NCI-H2196 treated with DMSO at 0.1 percent for 48 hours (cell line): ENCODE measurements at regions not wholly inside any gene's neighbourhood (a gene's known extent, or its start where the extent isn't known, plus 50 kb on each side); places are given as distances from the start of the nearest gene placed in this dataset.
"Not testable (repeated sequence)": the region's sequence is repeated elsewhere in the genome, so short reads cannot be mapped to it uniquely, and the experiment has no call there.

Source experiments
- DNase-seq: peaks from one replicate; lab custom pipeline; 2025; ENCODE audit not compliant: unreplicated experiment; lab: John Stamatoyannopoulos, UW

GRCh38 chr13:84812789-84813188 lies 930.5 kb upstream of the SLITRK1 start:
- no peak for DNase-seq

DNA sequence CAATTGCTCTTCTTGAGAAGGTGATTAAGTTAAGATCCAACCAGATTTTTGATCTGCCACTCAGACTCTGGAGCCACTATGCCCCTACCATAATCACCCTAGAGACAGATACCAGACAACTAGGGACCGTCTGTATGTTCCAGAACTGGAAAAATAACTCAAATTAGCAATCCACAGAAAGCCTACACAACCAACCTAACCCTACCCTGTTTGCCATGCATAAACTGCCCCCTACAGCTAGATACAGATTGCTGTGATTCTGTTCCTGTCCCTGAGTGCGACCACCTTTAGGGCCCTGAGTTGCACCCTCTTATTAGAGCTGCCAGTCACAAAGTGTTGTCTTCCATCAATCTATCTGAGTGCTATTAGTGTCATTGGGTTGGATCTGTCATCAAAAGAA lies 929.8 kb upstream of the SLITRK1 start:
- DNase-seq: no peak

GRCh38 chr13:84810781-84811180 lies 928.5 kb upstream of the SLITRK1 start:
- no peak for DNase-seq

GRCh38 chr13:84802073-84802472 lies 919.8 kb upstream of the SLITRK1 start:
- no peak for DNase-seq

- DNase-seq: no peak
These were observed 902.3 kb upstream of the SLITRK1 start for GRCh38 chr13:84784443-84785153.

- DNase-seq: no peak
These were observed 895.0 kb upstream of the SLITRK1 start for GRCh38 chr13:84777316-84777715.

DNA sequence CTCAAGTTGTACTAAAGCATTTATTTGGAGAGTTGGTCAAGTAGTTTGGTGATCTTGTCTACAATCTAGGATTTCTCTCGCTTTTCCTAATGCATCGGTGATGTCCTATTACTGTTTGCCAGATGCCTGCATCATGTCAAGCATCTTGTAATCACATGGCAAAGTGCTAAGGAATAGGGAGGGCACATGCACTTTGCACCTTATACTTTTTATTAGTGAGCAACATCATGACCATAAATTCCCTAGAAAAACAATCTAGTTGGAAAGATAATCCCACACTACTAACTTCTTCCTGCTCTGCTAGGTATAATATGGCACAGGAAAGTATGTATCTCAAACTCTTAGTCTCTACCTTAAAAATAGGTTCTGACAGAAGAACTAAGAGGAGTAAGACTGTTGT lies 894.3 kb upstream of the SLITRK1 start:
- DNase-seq: no peak

DNA sequence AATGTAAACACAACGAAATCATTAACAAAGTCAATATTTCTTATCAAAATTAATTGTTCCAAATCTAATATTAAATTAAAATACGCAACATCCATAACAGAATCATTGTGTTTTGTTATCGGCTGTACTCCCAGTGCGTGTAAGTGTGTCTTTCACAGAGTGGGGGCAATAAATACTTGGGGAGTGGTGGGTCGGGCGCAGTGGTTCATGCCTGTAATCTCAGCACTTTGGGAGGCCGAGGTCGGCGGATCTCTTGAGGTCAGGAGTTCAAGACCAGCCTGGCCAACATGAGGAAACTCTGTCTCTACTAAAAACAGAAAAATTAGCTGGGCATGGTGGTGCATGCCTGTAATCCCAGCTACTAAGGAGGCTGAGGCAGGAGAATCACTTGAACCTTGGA lies 893.6 kb upstream of the SLITRK1 start:
- DNase-seq: not testable (repeated sequence)

GRCh38 chr13:84774111-84774510 lies 891.8 kb upstream of the SLITRK1 start:
- DNase-seq: no peak

GRCh38 chr13:84760956-84761355 lies 878.7 kb upstream of the SLITRK1 start:
- DNase-seq: no peak

DNA sequence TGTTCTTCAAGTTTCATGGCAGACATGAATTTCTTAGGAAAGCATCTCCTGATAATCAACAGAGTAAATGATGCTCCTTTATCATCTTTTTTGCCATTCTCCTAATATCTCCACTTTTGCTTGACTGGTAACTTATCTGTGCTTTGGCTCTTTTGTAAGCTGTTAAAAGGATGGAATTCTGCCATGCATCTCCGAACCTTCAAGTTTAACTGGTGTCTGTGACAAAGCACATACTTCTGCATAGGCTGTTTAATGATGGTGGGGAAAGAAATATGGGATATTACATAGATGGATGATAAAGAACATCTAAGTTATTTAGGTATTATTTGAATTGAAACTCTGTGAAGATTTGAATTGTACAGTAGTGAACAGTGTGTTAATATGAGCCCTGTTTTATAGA lies 866.9 kb upstream of the SLITRK1 start:
- no peak for DNase-seq

DNA sequence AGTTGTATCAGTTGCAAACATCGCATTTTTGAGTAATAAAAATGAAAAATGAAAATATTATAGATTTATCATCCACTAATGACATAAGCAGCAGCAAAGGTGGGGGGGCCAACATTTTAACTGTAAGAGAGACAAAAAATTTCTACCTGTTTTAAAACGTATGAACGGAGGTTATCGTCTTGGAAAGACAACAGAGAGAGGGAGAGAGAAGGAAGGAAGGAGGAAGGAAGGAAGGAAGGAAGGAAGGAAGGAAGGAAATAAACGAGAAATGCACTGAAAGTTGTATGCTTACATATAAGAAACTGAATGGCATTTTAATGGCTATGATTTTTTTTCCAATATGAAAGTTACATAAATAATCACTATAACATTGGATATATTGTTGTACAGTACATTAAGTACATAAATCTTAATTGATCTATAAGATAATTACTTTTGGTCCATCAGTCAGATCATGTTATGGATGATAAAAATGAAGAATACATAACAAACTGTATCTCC lies 862.8 kb upstream of the SLITRK1 start:
- no peak for DNase-seq

DNA sequence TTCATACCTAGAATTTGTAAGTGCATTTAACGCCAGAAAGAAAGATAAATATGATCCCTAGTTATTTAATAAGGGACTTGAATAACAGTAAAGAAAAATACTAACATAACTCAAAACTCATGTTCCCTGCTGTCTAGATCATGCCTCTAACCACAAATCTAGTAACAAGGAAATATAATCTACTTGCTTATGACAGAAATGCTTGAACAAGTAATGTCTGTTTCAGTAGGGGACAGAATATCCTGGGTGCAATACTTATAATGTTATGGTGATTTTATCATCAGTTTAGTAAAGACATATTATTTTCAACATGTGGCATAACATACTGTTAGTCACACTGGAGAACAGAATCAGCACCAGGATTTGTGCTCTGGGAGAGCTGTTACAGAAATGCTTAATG lies 861.9 kb upstream of the SLITRK1 start:
- no peak for DNase-seq

DNA sequence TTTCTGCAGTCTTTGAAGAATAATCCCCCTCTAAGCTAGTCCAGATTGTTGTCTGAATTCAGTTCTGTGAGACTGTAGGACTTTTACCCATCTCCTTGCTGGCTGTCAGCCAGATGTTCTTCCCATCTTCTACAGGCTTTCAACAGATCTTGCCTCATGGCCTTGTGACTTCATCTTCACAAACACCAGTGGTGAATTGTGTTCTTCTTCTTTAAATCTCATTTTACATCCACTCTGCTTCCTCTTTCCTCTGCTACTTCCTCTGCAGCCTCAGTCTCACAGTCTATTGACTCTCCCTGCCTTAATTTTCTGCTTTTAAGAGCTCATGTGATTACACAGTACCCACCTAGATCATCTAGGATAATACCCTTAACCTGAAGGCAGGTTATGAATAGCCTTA lies 859.0 kb upstream of the SLITRK1 start:
- no peak for DNase-seq

DNA sequence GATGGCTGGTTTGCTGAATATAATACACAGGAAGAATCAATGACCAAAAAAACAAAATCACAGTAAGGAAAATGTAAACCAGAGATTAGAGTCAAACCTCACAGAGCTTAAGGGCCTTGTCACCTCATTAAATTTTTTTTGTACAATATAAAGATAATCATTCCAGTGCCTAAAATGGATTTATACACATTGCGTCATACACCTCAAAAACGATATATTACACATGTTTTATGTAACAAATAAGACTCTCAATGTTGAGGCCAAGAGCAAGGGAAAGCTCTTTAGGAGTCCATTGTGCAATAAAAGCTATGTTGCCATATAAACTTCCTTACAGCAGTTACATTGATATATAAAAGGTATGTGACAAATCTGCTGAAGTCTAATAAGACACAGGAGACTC lies 856.7 kb upstream of the SLITRK1 start:
- DNase-seq: no peak

DNA sequence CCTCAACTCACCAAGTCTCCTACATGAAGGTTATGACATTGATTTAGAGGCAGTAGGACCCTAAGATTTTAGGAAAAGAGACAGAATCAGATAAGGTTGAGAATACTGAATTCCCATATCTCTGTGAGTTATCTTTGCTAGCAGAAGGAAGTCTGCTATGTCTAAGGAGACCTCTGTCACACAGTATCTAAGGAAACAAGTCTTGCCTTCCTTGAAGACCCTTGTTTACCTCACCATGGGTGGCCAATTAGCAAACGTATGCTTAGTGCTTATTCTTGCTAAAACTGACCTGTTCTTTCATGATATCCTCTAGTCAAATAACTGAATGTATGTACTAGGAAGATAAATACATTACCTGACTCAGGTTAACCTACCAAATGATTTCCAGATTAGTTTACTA lies 855.4 kb upstream of the SLITRK1 start:
- DNase-seq: no peak

DNA sequence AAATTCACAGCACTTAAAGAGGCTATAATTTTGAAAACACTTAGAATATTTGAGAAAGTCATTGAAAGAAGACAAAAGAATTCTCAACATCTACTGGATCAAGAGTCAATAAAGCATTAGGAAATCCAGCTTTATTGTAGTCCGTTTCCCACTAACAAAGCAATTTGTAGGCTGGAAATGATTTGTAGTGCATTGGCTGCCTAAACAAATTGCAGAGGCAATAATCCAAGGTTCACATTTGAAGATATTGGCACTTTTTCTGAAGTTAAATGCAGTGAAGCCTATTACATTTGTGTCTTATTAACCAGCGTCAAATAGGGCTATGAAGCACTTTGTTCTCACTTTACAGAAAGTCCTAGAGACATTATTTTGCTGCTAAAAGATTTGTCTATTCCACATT lies 848.1 kb upstream of the SLITRK1 start:
- DNase-seq: no peak

DNA sequence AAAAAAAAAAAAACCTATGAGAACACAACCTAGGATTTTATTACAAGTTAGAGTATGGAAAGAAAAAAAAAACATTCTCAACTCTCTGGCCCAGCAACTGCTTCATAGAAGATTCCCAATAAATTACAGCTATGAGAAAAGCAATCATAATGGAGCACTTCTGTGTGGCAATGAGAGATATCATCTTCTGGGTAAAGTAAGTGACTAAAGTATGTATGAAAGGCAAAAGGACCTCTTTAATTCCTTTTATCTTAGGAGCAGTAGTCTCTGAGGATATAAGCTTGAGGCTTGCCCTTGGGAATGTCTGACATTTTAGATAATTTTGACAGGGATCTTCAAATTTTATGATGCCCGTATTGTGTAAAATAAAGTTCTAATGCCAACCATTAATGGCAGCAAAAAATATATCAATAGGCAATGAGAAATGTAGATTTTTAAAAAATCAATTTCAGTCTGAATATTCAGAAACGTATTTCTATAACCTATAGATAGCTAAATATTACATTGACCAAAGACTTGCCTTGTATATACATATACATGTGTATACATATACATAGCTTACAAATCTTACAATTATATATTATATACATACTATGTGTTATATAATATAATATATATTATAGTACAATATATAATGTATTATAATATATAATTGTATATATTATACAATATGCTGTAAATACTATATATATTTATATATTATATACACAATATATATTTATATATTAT lies 823.9 kb upstream of the SLITRK1 start:
- no peak for DNase-seq

DNA sequence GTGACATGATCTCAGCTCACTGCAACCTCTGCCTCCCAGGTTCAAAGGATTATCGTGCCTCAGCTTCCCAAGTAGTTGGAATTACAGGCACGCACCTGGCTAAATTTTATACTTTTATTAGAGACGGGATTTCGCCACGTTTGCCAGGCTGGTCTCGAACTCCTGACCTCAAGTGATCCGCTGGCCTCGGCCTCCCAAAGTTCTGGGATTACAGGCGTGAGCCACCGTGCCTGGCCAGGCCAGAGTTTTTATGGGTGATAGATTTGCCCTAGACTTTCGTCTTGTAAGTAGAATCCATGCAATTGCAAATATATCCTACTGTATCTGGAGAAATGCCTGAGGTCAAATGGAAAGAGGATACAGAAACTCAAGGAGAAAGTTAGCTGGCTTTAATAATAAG lies 819.9 kb upstream of the SLITRK1 start:
- DNase-seq: no peak

DNA sequence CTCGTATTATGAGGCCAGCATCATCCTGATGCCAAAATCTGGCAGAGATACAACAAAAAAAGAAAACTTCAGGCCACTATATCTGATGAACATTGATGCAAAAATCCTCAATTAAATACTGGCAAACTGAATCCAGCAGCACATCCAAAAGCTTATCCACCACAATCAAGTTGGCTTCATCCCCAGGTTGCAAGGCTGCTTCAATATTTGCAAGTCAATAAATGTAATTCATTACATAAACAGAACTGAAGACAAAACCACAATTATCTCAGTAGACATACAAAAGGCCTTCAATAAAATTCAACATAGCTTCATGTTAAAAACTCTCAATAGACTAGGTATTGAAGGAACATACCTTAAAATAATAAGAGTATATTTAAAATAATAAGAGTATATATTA lies 815.3 kb upstream of the SLITRK1 start:
- DNase-seq: not testable (repeated sequence)

DNA sequence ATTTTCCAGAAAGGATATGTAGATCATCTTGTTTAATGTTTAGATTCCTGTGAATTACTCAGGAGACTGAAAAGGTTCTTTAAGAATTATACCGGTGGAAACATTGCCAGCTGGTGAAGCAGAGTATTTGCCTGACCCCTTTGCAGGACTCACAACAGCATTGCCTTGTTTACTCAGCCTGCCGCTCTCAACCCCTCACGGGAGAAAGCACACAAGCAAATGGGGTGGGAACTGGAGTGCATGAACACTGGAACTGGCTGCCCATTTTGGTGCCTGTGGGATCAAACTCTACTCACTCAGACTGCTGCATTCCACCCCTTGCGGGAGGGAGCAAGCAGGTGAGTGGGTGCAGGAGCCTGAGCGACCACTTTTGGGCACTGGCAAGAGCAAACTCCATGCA lies 804.7 kb upstream of the SLITRK1 start:
- no peak for DNase-seq

- DNase-seq: no peak
These were observed 804.2 kb upstream of the SLITRK1 start for GRCh38 chr13:84686458-84686857.

GRCh38 chr13:84684804-84685203 lies 802.5 kb upstream of the SLITRK1 start:
- DNase-seq: no peak
